Right cardiac atrium (tissue), 5 donors: ENCODE measurements at regions not wholly inside any gene's neighbourhood (a gene's known extent, or its start where the extent isn't known, plus 50 kb on each side); places are given as distances from the start of the nearest gene placed in this dataset.
A peak's percentile ranks its signal among the peaks of the same experiment; 100 is the strongest.

ENCODE experiments used
- ATAC-seq, 2 donors: fragments of 200-7000 bp; cut with Tn5 transposase; one replicate each; pipeline versions ENCODE4 v1.8.0 to v1.9.1; 2020; ENCODE audit warnings: moderate library complexity in 2 of 2, mild to moderate bottlenecking in 1 of 2
- DNase-seq, 3 donors: peaks; one replicate each; pipeline ENCODE4 v3.0.0-alpha.2; 2020
- H3K27ac ChIP-seq: one replicate; pipeline ENCODE4 v1.5.1; 2013; ENCODE audit warnings: mild to moderate bottlenecking, low read length, control low read depth, moderate library complexity
- H3K27me3 ChIP-seq: one replicate; pipeline ENCODE4 v1.6.1; 2013; ENCODE audit not compliant: control insufficient read depth, insufficient read depth
- H3K4me1 ChIP-seq: one replicate; pipeline ENCODE4 v1.6.1; 2013; ENCODE audit warnings: low read length; ENCODE audit not compliant: control insufficient read depth, insufficient read depth
- H3K4me3 ChIP-seq: one replicate; pipeline ENCODE4 v1.5.1; 2013; ENCODE audit warnings: low read length, control low read depth
- H3K9me3 ChIP-seq: one replicate; pipeline ENCODE4 v1.6.1; 2013; ENCODE audit warnings: low read length; ENCODE audit not compliant: control insufficient read depth
- WGBS: extraction: QIAGEN DNeasy Blood & Tissue Kit; methylation state at CpG from one replicate; pipeline ENCODE4 v1.1.7; 2013; 5-methylcytosine and 5-hydroxymethylcytosine counted together
- intact Hi-C, 4 donors: fragments of 100-400 bp; cut with DNase I; formaldehyde crosslinking; loops; one replicate each; pipeline versions ENCODE4 v1.11.0 to v1.14.0; 2022 to 2023
- donor health status: healthy with polysubstance abuse.
- donor health status: DM: no; HTN: yes; CAD: no.
- donor health status: DM: no; HTN: no; CAD: no.
- donor health status: DM: no; HTN: yes; CAD: no; lungs with severe emphysema.
- donor health status: DM: yes; HTN: yes; CAD: no.

DNA sequence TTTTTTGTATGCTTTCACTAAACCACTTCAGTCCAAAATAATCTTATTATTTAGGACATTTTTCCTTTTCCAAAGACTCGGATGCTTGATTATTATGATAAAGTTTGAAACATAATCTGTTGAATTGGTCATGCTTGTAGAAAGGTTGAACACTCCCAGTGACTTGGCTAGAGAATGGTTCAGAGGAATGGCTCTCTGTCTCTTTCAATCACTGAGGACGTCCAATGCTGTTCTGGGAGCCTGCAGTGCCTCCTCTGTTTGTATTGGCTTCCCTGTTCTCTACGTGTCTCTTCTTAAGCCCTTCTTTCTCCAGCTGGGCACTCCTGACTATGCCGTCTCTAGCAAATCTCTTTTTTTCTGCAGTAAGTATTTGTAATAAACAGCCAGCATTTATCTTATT is 369.0 kb upstream of the DYNLRB2 start:
- no peak for DNase-seq
- 43% methylated on average over 4 of the region's 4 CpGs for WGBS
- intact Hi-C loops: no loop called here
- ATAC-seq: no peak
- Histone ChIP-seq H3K4me1 (no peaks in the 10 kb centered on the region), H3K27me3 (no peaks in the 10 kb centered on the region), H3K27ac (no peak overlapping the region), H3K9me3 (no peaks in the 10 kb centered on the region), H3K4me3 (no peak overlapping the region)

DNA sequence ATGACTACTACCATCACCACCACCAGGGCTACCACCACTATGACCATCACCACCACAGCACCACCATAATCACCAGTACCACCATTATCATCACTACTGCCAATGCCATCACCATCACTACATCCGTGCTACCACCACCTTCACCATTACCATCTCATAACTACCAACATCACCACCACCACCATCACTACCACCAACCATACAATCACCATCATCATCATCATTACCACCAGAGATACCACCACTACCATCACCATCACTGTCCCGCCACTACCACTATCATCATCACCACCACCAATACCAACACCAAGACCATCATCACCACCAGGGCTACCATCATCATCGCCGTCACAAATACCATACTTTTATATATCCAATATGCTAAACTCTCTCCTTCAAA is 369.6 kb upstream of the DYNLRB2 start:
- no peak for ATAC-seq
- WGBS: 84% methylated on average over 4 of the region's 4 CpGs
- no peaks in the 10 kb centered on the region for H3K27me3 ChIP-seq
- H3K9me3 ChIP-seq: no peaks in the 10 kb centered on the region
- H3K4me3 ChIP-seq: no peak overlapping the region
- H3K4me1 ChIP-seq: no peaks in the 10 kb centered on the region
- H3K27ac ChIP-seq: no peak overlapping the region
- no peak for DNase-seq
- intact Hi-C loops: no loop called here

DNA sequence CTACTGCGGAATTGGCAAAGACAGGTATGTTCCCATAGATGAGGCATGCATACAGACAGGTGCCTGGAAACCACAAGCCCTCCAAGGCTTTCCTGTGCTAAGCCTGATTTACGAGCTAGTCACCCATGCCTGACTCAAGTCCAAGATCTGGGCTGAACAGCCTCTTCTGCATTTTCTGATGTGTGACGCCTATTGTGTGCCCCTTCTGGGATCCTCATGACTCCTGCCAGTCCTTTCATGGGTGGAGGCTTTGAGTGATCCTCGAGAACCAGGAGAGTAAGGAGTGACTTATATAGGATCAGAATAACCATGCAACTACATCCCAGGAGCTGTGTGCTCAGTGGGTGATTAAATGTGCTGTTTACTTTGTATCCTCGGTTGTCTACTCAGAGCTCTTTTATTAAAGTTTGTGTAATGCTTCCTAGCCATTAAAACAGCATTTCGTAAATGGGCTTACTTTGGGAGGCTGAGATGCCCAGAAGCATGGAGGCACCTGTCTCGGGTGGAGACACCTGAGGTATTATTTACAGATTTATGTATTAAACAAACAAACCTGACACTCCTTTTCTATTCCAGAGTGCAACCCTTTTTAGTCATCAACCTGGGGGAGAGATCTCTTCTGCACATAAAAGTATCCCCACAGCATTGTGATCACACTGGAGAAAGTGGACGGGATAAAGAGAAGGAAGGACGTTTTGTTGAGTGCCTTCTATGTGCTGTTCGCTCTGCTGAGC is 373.0 kb upstream of the DYNLRB2 start:
- no peak overlapping the region for H3K4me3 ChIP-seq
- WGBS: 76% methylated on average over 10 of the region's 10 CpGs
- H3K27ac ChIP-seq: no peak overlapping the region
- no peaks in the 10 kb centered on the region for H3K9me3 ChIP-seq
- ATAC-seq: no peak
- no peaks in the 10 kb centered on the region for H3K27me3 ChIP-seq
- no peak for DNase-seq
- intact Hi-C loops: no loop called here
- H3K4me1 ChIP-seq: no peaks in the 10 kb centered on the region

DNA sequence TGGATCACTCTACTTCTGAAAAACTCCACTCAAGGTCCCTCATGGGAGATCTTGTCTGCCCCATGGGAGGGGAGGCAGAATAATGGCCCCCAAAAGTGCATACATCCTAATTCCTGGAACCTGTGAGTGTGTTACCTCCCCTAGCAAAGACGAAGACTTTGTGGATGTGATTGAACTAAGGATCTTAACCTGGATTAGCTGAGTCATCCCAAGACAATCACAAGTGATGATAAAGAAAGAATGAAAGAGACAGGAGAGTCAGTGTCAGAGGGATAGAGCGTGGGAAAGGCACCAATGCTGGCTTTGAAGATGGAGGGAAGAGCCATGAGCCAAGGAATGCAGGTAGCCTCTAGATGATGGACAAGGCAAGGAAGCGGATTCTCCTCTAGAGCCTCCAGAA is 374.7 kb upstream of the DYNLRB2 start:
- no peaks in the 10 kb centered on the region for H3K4me1 ChIP-seq
- no peak for ATAC-seq
- DNase-seq: no peak
- no peaks in the 10 kb centered on the region for H3K9me3 ChIP-seq
- intact Hi-C loops: no loop called here
- no peak overlapping the region for H3K4me3 ChIP-seq
- no peaks in the 10 kb centered on the region for H3K27me3 ChIP-seq
- WGBS: 88% methylated on average over 3 of the region's 3 CpGs
- no peak overlapping the region for H3K27ac ChIP-seq

DNA sequence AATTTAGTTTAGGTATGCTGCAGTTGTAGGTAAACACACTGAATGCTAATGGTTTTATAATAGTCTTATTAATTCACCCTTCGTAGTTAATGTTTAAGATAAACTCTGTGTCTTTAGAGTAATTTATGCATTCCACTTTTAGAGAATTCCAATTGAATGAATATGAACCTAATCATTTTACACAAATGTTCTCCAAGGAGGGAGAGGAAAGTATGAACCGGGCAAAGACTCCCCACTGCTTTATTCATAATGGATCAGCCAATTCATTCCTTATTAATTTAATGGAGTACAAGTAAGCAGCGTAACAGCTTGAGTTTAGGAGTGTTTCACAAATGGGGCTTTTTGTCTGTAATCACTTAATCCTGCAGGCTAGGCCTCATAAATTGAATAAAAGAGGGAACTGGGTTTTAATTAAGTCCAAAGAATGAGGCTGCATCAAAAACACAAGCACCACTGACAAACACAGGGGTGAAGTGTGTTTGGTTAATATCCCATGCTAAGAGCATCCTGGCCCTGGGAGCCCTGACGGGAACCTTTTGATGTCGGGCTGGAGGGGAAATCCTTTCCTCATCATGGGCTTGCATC is 375.7 kb upstream of the DYNLRB2 start:
- ATAC-seq (no peak), DNase-seq (no peak)
- no peak overlapping the region for H3K27ac ChIP-seq
- 76% methylated on average over 5 of the region's 5 CpGs for WGBS
- no peak overlapping the region for H3K4me3 ChIP-seq
- H3K9me3 ChIP-seq: no peaks in the 10 kb centered on the region
- no peaks in the 10 kb centered on the region for H3K27me3 ChIP-seq
- intact Hi-C loops: no loop called here
- no peaks in the 10 kb centered on the region for H3K4me1 ChIP-seq

DNA sequence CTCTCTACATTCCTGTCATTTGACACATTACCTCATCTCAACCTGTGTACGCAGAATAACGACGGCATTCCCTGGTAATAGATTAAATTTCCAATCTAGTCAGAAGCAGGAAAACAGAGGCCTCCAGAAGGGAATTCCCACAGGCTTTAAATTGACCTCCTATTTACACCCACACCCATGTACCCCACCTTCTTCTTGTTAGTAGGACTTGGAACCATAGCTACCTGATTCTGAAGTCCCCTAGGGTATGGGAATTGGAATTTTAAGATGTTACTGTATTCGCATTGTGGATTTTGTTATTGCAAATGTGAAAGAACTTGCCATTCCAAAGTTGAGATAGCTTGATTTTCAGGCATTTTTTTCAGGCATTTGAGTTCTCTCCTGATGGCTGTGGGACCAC is 377.5 kb upstream of the DYNLRB2 start:
- Histone ChIP-seq H3K27ac (no peak overlapping the region), H3K4me1 (no peaks in the 10 kb centered on the region), H3K4me3 (no peak overlapping the region), H3K27me3 (no peaks in the 10 kb centered on the region), H3K9me3 (no peaks in the 10 kb centered on the region)
- intact Hi-C loops: no loop called here
- no peak for DNase-seq
- 88% methylated on average over 4 of the region's 4 CpGs for WGBS
- no peak for ATAC-seq

DNA sequence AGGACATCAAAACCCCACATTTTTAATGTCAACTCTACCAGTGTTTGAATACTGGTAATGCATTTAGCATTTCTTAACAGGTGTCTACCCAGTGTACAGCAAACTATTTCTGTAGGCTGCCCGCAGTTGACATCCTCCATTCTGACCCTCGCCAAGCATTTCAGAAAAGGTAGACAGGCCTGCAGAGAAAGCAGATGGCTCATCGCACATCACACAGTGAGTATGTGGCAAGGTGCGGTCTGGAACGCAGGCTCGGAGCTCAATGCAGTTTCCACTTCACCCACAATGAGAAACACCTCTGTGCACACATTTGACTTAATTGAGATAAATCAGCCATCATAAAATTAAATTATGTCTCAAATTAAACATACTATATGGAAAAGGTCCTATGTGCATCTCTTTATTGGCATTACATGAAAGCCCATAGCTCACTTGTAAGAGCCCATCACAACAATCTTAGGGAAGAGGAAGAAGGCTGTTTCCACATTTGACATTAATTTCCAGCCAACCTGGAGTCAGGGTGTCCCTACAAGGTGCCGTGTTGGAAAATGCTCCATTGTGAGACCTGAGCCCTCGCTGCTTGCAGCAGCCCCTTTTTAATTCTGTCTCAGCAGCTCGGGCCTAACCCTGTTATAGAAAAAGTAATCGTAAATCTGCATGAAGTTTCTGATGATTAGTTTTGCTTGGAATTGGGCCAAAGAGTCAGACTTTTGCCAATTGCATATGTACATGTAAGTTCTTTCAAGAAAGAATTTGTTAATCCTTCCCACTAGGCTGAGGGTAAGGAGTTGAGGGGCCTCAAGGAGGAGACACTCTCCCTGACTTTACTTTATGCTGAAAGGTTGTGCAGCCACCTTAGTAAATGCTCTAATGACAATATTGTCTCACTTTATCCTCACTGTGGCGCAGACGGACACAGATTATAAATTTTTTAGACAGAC is 378.7 kb upstream of the DYNLRB2 start:
- 80% methylated on average over 12 of the region's 12 CpGs for WGBS
- Histone ChIP-seq H3K27ac (no peak overlapping the region), H3K4me1 (no peaks in the 10 kb centered on the region), H3K4me3 (no peak overlapping the region), H3K9me3 (no peaks in the 10 kb centered on the region), H3K27me3 (no peaks in the 10 kb centered on the region)
- intact Hi-C loops: no loop called here
- DNase-seq (no peak), ATAC-seq (no peak)

DNA sequence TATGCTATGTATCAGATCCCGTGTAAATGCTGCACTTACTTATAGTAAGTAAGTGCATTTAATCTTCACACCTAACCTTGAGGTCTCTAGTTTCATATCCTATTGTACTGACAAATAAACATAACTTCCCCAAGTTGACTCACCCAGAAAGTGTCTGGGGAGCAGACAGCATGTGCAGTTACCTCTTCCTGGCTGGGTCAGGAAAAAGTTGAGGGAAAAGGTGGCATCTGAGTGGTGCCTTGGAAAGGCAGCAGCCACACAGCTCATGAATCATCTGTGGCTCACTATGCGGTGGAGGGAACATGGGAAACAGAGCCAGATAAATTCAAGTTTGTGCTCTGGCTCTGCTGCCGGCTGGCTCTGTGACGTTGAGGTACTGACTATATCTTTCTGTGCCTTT is 382.0 kb upstream of the DYNLRB2 start:
- no peaks in the 10 kb centered on the region for H3K27me3 ChIP-seq
- 72% methylated on average over 4 of the region's 4 CpGs for WGBS

DNA sequence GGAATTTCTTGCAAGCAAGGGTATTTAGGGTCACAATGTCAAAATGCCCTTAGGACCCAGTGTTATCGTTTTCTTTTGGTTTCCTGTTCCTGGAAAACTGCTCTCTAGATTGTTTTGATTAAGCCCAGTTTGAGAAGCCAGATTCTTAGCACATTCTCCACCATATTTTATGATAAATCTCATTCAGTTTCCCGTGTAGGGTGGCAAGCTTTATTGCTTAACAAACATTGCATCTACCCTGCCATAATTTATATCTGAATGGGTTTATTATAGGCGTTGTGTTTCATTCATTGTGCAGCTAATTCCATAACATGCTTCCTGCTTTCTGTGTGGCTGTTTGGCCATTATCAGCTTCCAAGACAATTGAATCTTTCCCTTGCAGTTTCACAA is 389.1 kb upstream of the DYNLRB2 start:
- WGBS: 16% methylated on average over 3 of the region's 3 CpGs
- Histone ChIP-seq H3K27me3 (no peaks in the 10 kb centered on the region), H3K4me3 (no peak overlapping the region), H3K27ac (no peak overlapping the region), H3K9me3 (no peaks in the 10 kb centered on the region), H3K4me1 (no peaks in the 10 kb centered on the region)
- no peak for DNase-seq
- ATAC-seq: peak in 1 of 2 donors; percentile 55
- intact Hi-C loops: no loop called here

More for the DNA sequence above, 382.0 kb upstream of the DYNLRB2 start:
- Histone ChIP-seq H3K9me3 (no peaks in the 10 kb centered on the region), H3K4me3 (no peak overlapping the region), H3K4me1 (no peaks in the 10 kb centered on the region), H3K27ac (no peak overlapping the region)
- ATAC-seq (no peak), DNase-seq (no peak)
- intact Hi-C loops: no loop called here

DNA sequence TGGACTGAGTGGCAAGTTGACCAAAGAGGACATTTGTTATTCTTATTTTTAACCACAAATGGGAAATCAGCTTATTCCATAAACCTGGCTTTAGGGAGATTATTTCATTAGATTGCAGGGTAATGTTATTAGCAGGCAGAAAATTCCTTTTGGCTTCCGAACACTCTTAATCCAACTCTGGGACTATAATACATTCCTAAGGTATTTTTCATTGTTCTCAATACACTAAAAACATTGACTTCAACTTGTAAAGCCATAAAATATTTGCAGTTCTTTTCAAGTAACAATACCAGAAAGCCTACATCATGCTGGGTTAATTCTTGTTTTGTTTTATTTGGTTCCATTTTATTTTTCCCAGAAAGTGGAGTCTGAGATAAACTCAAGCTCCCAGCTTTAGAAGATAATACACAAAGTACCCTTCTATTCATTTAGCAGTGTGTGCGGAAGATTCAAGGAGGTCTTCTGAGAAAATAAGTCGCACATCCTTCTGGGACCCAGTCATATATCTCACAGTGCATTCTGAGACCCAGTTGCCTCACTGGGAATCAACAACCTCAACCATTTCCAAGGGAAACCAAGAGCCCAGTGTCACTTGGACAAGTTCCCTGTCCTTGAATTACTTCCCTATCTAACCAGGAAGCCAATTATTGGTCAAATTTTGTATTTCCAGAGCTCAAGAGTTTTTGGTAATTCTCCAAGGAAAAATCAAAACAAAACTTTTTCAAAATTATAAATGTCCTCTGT is 389.6 kb upstream of the DYNLRB2 start:
- DNase-seq: no peak
- Histone ChIP-seq H3K4me1 (no peaks in the 10 kb centered on the region), H3K27me3 (no peaks in the 10 kb centered on the region), H3K27ac (no peak overlapping the region), H3K4me3 (no peak overlapping the region), H3K9me3 (no peaks in the 10 kb centered on the region)
- peak in 1 of 2 donors; percentile 52 for ATAC-seq
- intact Hi-C loops: no loop called here
- 63% methylated on average over 3 of the region's 3 CpGs for WGBS
